ENCODE measurements at regions not wholly inside any gene's neighbourhood (a gene's known extent, or its start where the extent isn't known, plus 50 kb on each side); places are given as distances from the start of the nearest gene placed in this dataset.
"Not testable (repeated sequence)": the region's sequence is repeated elsewhere in the genome, so short reads cannot be mapped to it uniquely, and the experiment has no call there.

GRCh38 chr3:43818229-43818628, 127.5 kb downstream of the ABHD5 start:
- no peak for TF ChIP-seq CTCF (conservative IDR thresholded peaks at IDR 0.05; ENCODE audit: low read length)
- DNase-seq (ENCODE audit: low read depth): no peak

GRCh38 chr3:43838009-43838758, 147.4 kb downstream of the ABHD5 start:
- no peak overlapping the region for H3K4me3 ChIP-seq (ENCODE audit: low read length)
- no peak for TF ChIP-seq CTCF (conservative IDR thresholded peaks at IDR 0.05; ENCODE audit: low read length)
- DNase-seq (ENCODE audit: low read depth): no peak

More at GRCh38 chr3:43818229-43818628, 127.5 kb downstream of the ABHD5 start:
- H3K4me3 ChIP-seq (ENCODE audit: low read length): no peak overlapping the region

DNA sequence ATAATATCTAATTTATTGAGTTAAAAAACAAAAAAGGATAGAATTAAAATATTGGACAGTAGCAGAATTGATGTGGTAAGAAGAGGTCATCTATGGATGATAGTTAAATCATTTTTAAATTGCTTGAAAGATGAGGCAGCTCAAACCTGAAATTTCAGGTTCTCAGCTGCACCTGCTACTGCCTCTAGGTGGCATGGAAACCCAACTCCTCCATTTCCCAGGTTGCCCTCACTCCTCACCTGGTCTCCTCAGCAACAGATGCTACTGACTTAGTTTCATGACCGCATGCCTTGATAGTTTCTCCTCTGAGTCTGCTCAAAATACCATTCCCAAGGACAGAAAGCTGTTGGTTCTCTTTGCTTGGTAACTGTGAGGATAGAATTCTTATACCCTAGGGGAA, 148.1 kb downstream of the ABHD5 start:
- DNase-seq (ENCODE audit: low read depth): no peak
- no peak for TF ChIP-seq CTCF (conservative IDR thresholded peaks at IDR 0.05; ENCODE audit: low read length)

GRCh38 chr3:43843386-43843785, 152.6 kb downstream of the ABHD5 start:
- TF ChIP-seq CTCF (conservative IDR thresholded peaks at IDR 0.05; ENCODE audit: low read length): no peak
- DNase-seq (ENCODE audit: low read depth): no peak
- H3K4me3 ChIP-seq (ENCODE audit: low read length): no peak overlapping the region

More for the DNA sequence above, 148.1 kb downstream of the ABHD5 start:
- H3K4me3 ChIP-seq (ENCODE audit: low read length): no peak overlapping the region

DNA sequence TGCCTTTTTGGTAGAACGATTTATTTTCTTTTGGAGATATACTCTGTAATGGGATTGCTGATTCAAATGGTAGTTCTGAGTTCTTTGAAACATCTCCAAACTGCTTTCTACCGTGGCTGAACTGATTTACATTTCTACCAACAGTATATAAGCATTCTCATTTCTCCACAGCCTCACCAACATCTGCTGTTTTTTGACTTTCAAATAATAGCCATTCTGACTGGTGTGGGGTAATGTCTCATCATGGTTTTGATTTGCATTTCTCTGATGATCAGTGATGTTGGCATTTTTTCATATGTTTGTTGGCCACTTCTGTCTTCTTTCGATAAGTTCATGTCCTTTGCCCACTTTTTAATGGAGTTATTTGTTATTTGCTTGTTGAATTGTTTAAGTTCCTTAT, 154.0 kb downstream of the ABHD5 start:
- DNase-seq (ENCODE audit: low read depth): no peak
- no peak for TF ChIP-seq CTCF (conservative IDR thresholded peaks at IDR 0.05; ENCODE audit: low read length)

DNA sequence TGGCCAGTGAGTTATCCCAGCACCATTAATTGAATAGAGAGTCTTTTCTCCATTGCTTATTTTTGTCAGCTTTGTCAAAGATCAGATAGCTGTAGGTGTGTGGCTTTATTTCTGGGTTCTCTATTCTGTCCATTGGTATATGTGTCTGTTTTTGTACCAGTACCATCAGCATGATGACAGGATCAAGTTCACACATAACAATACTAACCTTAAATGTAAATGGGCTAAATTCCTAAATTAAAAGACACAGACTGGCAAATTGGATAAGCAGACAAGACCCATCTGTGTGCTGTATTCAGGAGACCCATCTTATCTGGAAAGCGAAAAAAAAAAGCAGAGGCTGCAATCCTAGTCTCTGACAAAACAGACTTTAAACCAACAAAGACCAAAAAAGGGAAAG, 154.8 kb downstream of the ABHD5 start:
- H3K4me3 ChIP-seq (ENCODE audit: low read length); DNase-seq (ENCODE audit: low read depth): not testable (repeated sequence)

More for the DNA sequence above, 154.0 kb downstream of the ABHD5 start:
- no peak overlapping the region for H3K4me3 ChIP-seq (ENCODE audit: low read length)

GRCh38 chr3:43852066-43852465, 161.3 kb downstream of the ABHD5 start:
- DNase-seq (ENCODE audit: low read depth): peak; percentile 86
- TF ChIP-seq CTCF (conservative IDR thresholded peaks at IDR 0.05; ENCODE audit: low read length): no peak
- no peak overlapping the region for H3K4me3 ChIP-seq (ENCODE audit: low read length)

All from AG10803 (cell line).